Osteocyte (in vitro differentiated cells): ENCODE measurements at regions not wholly inside any gene's neighbourhood (a gene's known extent, or its start where the extent isn't known, plus 50 kb on each side); places are given as distances from the start of the nearest gene placed in this dataset.
"Not testable (repeated sequence)": the region's sequence is repeated elsewhere in the genome, so short reads cannot be mapped to it uniquely, and the experiment has no call there.

Source experiments
- DNase-seq: peaks from one replicate; pipeline ENCODE4 v3.0.0; 2021; ENCODE audit warnings: mixed read lengths; ENCODE audit not compliant: unreplicated experiment; ENCODE audit errors: extremely low spot score
- H3K27ac Mint-ChIP-seq: one replicate; pipeline ENCODE4 v1.8.0; 2021; ENCODE audit warnings: mild to moderate bottlenecking, mixed read lengths; ENCODE audit not compliant: unreplicated experiment
- H3K27me3 Mint-ChIP-seq: one replicate; pipeline ENCODE4 v1.8.0; 2021; ENCODE audit warnings: mixed read lengths; ENCODE audit not compliant: unreplicated experiment
- H3K36me3 Mint-ChIP-seq: one replicate; pipeline ENCODE4 v1.8.0; 2021; ENCODE audit warnings: mixed read lengths; ENCODE audit not compliant: unreplicated experiment
- H3K4me1 Mint-ChIP-seq: one replicate; pipeline ENCODE4 v1.8.0; 2021; ENCODE audit warnings: mixed read lengths; ENCODE audit not compliant: unreplicated experiment
- H3K4me3 Mint-ChIP-seq: one replicate; pipeline ENCODE4 v1.8.0; 2021; ENCODE audit warnings: mild to moderate bottlenecking, moderate library complexity, mixed read lengths; ENCODE audit not compliant: unreplicated experiment
- H3K9me3 Mint-ChIP-seq: one replicate; pipeline ENCODE4 v1.8.0; 2021; ENCODE audit warnings: mixed read lengths; ENCODE audit not compliant: unreplicated experiment
- TF ChIP-seq, protein P1 (sequence below): fragments of 200-600 bp; sonication (generic); IDR thresholded peaks from 2 replicates; pipeline ENCODE4 v1.5.0; 2021; ENCODE audit warnings: antibody characterized with exemption, mild to moderate bottlenecking, moderate library complexity

DNA sequence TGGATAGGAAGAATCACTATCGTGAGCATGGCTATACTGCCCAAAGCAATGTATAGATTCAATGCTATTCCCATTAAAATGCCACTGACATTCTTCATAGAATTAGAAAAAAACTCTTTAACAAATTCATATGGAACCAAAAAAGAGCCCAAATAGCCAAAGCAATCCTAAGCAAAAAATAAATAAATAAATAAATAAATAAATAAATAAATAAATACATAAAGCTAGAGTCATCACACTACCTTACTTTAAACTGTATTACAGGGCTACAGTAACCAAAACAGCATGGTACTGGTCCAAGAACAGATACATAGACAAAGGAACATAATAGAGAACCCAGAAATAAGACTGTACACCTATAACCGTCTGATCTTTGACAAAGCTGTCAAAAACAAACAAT is 180.4 kb upstream of the CDKN2B start:
- no peak overlapping the region for H3K4me3 Mint-ChIP-seq
- no peak for DNase-seq
- H3K4me1 Mint-ChIP-seq = no peaks in the 10 kb centered on the region
- peaks cover 40% of the 10 kb centered on the region for H3K27me3 Mint-ChIP-seq
- TF ChIP-seq, protein P1, sequence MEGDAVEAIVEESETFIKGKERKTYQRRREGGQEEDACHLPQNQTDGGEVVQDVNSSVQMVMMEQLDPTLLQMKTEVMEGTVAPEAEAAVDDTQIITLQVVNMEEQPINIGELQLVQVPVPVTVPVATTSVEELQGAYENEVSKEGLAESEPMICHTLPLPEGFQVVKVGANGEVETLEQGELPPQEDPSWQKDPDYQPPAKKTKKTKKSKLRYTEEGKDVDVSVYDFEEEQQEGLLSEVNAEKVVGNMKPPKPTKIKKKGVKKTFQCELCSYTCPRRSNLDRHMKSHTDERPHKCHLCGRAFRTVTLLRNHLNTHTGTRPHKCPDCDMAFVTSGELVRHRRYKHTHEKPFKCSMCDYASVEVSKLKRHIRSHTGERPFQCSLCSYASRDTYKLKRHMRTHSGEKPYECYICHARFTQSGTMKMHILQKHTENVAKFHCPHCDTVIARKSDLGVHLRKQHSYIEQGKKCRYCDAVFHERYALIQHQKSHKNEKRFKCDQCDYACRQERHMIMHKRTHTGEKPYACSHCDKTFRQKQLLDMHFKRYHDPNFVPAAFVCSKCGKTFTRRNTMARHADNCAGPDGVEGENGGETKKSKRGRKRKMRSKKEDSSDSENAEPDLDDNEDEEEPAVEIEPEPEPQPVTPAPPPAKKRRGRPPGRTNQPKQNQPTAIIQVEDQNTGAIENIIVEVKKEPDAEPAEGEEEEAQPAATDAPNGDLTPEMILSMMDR = no peak
- H3K27ac Mint-ChIP-seq = no peak overlapping the region
- H3K36me3 Mint-ChIP-seq = peaks cover 5% of the 10 kb centered on the region
- peaks cover 19% of the 10 kb centered on the region for H3K9me3 Mint-ChIP-seq

GRCh38 chr9:22197000-22197399 is 187.9 kb upstream of the CDKN2B start:
- peaks cover 18% of the 10 kb centered on the region for H3K27me3 Mint-ChIP-seq
- DNase-seq, H3K36me3 Mint-ChIP-seq: not testable (repeated sequence)

DNA sequence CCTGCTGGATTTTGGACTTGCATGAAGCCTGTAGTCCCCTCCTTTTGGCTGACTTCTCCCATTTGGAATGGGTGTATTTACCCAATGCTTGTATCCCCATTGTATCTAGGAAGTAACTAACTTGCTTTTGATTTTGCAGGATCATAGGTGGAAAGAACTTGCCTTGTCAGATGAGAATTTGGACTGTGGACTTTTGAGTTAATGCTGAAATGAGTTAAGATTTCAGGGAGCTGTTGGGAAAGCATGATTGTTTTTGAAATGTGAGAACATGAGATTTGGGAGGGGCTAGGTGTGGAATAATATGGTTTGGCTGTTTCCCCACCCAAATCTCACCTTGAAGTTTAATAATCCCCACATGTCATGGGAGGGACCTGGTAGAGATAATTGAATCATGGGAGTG is 189.6 kb upstream of the CDKN2B start:
- H3K36me3 Mint-ChIP-seq = peaks cover 3% of the 10 kb centered on the region
- peaks cover 19% of the 10 kb centered on the region for H3K27me3 Mint-ChIP-seq
- no peak overlapping the region for H3K27ac Mint-ChIP-seq
- peaks cover 1% of the 10 kb centered on the region for H3K9me3 Mint-ChIP-seq
- TF ChIP-seq, protein P1 = no peak
- H3K4me1 Mint-ChIP-seq = peaks cover 3% of the 10 kb centered on the region
- no peak overlapping the region for H3K4me3 Mint-ChIP-seq
- DNase-seq = no peak

More at GRCh38 chr9:22197000-22197399, 187.9 kb upstream of the CDKN2B start:
- not testable (repeated sequence) for H3K27ac Mint-ChIP-seq, H3K4me3 Mint-ChIP-seq, H3K4me1 Mint-ChIP-seq, H3K9me3 Mint-ChIP-seq

DNA sequence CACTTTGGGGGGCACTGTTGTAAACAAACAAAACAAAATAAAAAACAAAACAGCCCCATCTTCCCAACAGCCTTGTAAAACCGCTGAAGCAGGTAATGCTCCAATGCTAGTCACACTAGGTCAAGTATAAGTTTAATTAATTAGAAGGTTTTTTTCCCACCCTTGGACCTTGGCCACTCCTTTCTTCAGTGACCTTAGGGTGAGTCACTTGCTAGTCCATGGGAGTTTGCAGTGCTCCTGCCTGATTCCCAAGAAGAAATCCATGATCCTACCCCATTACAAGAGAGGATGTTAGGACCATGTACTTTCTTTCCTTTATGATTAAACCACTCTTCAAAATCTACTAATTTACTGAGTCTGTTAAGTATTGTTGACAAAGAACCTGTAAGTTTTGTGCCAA is 192.2 kb upstream of the CDKN2B start:
- peaks cover 6% of the 10 kb centered on the region for H3K4me1 Mint-ChIP-seq
- DNase-seq = no peak
- no peak overlapping the region for H3K27ac Mint-ChIP-seq
- H3K4me3 Mint-ChIP-seq = no peak overlapping the region
- H3K36me3 Mint-ChIP-seq = peaks cover 3% of the 10 kb centered on the region
- no peaks in the 10 kb centered on the region for H3K9me3 Mint-ChIP-seq
- TF ChIP-seq, protein P1 = no peak
- H3K27me3 Mint-ChIP-seq = peaks cover 1% of the 10 kb centered on the region

DNA sequence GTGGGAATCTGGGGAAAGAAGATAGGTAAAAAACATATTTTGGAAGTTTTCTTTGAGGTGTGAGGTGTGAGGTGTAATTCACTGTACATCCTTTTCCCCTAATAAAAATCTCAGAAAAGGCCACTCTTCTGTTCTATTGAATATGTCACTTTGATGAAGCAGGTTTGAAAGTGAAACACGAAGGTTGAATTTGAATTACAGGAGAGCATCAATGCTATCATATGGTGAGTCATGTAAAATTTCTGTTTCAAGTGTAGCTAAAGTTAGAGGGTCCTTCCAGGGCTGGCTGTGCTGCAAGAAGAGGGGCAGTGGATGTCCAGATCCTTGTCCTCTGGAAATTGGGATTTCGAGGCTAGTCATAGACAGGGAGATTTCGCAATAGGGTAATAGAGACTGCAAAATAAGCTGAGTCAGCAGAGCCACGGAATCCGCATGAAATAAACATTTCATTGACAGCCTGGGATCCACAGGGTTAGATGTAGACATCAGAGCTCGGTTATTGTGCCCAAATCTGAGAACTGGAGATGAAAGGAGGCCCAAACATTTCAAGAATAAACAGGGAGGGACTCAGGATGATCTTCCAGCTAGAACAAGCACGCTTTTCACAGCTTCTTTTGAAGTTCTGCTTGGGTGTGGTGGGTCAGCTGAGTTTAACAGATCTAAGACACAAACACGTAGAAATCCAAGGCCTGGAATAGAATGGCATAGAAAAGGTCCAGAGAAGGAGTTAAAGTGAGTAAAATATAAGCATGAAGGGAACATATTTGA is 194.4 kb upstream of the CDKN2B start:
- H3K9me3 Mint-ChIP-seq = no peaks in the 10 kb centered on the region
- H3K4me3 Mint-ChIP-seq = no peak overlapping the region
- peaks cover 3% of the 10 kb centered on the region for H3K36me3 Mint-ChIP-seq
- peaks cover 1% of the 10 kb centered on the region for H3K27me3 Mint-ChIP-seq
- H3K27ac Mint-ChIP-seq = no peak overlapping the region
- TF ChIP-seq, protein P1 = no peak
- peaks cover 9% of the 10 kb centered on the region for H3K4me1 Mint-ChIP-seq
- DNase-seq = no peak
